ENCODE measurements at regions not wholly inside any gene's neighbourhood (a gene's known extent, or its start where the extent isn't known, plus 50 kb on each side); places are given as distances from the start of the nearest gene placed in this dataset.

- TF ChIP-seq CTCF (IDR thresholded peaks at IDR 0.05) (no peak), POLR2AphosphoS5 (IDR thresholded peaks at IDR 0.05; ENCODE audit: low read depth, low read length) (no peak)
Observed at GRCh38 chr4:53941331-53941730, 123.1 kb downstream of the CHIC2 start.

Data from Panc1 (cell line).